Astrocyte of the spinal cord (primary cell): ENCODE measurements at regions not wholly inside any gene's neighbourhood (a gene's known extent, or its start where the extent isn't known, plus 50 kb on each side); places are given as distances from the start of the nearest gene placed in this dataset.

ENCODE experiments used
- DNase-seq: peaks from one replicate; pipeline ENCODE4 v3.0.0; 2011; ENCODE audit warnings: low read depth, low spot score
- H3K4me3 ChIP-seq: 2 replicates; pipeline ENCODE4 v1.5.1; 2011; ENCODE audit warnings: low read depth, mild to moderate bottlenecking, low read length, moderate library complexity
- in situ Hi-C: cut with HindIII; loops from 2 replicates; pipeline ENCODE4 v1.10.0; 2017; ENCODE audit warnings: low sequenced_read_pairs
- TF ChIP-seq, protein P1 (sequence below): IDR thresholded peaks from 2 replicates; pipeline ENCODE4 v1.5.1; 2012; ENCODE audit warnings: low read depth, mild to moderate bottlenecking, low read length, inconsistent platforms

DNA sequence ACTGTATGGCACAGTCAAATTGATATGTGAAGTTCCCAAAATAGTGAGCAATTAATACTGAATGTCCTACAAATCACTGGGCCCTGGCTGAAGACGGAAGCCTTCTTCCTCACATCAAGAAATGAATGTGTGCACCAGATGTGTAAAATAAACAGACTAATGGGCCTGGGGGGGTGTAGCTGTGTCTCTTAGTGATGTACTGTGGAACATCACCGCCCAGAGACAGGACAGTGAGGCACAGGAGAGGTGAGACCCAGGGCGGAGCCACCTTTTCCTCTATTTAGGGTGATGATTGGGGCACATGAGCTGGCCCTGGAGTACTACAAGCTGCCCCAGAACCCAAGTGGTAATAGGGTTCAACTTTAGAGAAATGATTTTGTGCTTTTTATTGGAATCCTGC lies 368.5 kb upstream of the ARID1B start:
- TF ChIP-seq, protein P1, sequence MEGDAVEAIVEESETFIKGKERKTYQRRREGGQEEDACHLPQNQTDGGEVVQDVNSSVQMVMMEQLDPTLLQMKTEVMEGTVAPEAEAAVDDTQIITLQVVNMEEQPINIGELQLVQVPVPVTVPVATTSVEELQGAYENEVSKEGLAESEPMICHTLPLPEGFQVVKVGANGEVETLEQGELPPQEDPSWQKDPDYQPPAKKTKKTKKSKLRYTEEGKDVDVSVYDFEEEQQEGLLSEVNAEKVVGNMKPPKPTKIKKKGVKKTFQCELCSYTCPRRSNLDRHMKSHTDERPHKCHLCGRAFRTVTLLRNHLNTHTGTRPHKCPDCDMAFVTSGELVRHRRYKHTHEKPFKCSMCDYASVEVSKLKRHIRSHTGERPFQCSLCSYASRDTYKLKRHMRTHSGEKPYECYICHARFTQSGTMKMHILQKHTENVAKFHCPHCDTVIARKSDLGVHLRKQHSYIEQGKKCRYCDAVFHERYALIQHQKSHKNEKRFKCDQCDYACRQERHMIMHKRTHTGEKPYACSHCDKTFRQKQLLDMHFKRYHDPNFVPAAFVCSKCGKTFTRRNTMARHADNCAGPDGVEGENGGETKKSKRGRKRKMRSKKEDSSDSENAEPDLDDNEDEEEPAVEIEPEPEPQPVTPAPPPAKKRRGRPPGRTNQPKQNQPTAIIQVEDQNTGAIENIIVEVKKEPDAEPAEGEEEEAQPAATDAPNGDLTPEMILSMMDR = no peak
- no peak for DNase-seq
- no peak overlapping the region for H3K4me3 ChIP-seq
- in situ Hi-C loops = no loop called here

DNA sequence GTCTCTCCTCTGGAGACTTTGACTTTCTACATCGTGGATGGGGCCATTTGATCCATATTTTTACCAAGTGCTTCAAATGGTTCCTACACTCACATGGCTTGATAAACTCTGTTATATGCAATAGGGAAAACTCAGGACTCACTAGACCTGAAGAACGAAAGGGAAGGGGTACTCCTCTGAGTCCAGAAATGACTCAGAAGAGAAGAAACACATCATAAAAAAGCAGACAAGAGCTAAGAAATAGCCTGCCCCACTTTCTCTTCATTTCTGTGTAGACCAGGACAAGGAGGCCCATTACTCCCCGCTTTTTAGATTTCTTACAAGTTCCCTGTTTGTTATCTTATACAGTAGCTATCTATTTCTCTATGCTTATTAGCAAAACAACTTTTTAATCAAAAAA lies 369.8 kb upstream of the ARID1B start:
- TF ChIP-seq, protein P1 = no peak
- H3K4me3 ChIP-seq = no peak overlapping the region
- in situ Hi-C loops = no loop called here
- DNase-seq = no peak

DNA sequence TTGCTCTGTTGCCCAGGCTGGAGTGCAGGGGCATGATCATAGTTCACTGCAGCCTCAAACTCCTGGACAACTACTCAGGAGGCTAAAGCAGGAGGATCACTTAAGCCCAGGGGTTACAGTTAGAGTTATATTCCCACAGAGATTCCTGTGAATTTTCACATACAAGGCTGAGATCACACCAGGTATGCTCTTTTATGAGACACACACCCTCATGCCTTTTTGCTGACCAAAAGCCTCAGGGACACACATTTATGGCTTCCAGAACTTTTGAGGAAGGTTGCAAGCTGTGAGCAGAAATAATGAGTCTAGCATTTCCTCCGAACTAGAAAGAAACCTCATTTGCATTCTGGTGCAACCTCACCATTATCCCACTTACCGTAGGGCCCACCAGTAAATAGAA lies 370.5 kb upstream of the ARID1B start:
- in situ Hi-C loops = no loop called here
- no peak for DNase-seq
- no peak overlapping the region for H3K4me3 ChIP-seq
- TF ChIP-seq, protein P1 = no peak

DNA sequence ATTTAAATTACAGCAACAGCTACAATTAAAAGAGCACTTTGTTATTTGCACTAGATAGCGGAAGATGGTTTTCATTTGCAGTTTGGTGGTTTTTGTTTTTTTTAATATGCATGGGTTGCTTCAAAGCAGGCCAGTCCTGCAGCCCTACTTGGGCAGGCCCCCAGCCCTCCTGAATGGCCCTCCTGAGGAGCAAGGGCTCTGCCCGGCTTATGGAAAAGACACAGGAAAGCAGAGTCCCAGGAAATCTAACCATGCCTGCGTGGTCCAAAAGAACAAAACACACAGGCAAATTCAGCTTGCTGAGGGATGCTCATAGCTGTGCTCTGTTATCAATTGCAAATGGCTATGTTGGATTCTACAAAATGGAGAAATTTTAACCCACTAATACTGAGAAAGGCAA lies 371.1 kb upstream of the ARID1B start:
- TF ChIP-seq, protein P1 = no peak
- no peak overlapping the region for H3K4me3 ChIP-seq
- DNase-seq = no peak
- in situ Hi-C loops = no loop called here

DNA sequence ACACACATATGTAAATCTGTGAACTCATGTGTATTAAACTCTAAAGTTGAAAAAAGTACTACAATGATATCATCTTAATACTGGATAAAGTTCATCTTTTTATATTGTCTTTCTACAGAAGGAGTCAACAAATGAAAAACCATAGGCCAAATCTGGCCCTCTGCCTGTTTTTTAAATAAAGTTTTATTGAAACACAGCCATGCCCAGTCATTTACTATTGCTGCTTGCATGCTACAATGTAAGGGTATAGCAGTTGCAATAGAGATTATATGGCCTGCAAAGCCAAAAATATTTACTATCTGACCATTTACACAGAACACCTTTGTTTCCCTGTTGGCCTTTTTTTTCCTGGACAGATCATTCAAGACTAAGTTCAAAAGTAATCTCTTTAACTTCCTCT lies 374.6 kb upstream of the ARID1B start:
- no peak overlapping the region for H3K4me3 ChIP-seq
- TF ChIP-seq, protein P1 = no peak
- no peak for DNase-seq
- in situ Hi-C loops = no loop called here

DNA sequence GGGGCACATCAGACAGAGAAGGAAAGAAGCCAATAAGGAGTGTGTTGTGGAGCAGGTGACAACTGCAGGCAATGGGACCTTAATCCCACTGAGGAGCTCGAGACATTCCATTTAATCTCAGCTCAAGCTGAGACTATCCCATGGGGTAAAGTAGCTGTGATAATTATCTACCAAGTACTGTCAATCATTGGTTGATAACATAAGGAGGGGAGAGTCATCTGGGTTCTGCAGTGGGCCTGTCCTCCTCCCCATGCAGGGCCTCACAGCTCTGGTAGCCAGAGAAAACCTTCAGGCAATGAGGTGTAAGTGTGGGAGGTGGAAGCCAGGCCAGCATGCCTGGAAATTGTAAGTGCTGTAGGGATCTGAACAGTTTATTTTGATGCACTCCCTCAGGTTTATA lies 375.0 kb upstream of the ARID1B start:
- DNase-seq = no peak
- no peak overlapping the region for H3K4me3 ChIP-seq
- TF ChIP-seq, protein P1 = no peak
- in situ Hi-C loops = no loop called here

DNA sequence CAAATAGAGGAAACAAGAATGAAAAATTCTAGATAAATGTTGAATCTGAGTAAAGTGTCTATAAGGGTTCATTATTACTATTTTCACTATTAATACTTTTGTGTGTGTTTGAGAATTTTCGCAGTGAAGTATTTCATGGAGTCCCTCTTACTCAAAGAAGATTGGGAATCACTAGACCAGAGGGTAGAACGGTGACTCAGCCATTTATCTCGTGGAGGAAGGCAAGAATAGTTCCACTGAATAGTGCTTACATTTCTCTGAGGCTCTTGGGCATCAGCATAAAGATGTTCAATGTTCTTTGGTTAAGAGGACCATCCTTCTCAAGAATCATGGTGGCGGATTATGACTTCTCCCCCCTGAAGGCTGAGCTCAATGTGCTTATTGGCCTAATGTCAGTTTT lies 376.7 kb upstream of the ARID1B start:
- in situ Hi-C loops = no loop called here

More for the DNA sequence above, 376.7 kb upstream of the ARID1B start:
- no peak for DNase-seq
- TF ChIP-seq, protein P1 = no peak
- no peak overlapping the region for H3K4me3 ChIP-seq
